ENCODE measurements at regions not wholly inside any gene's neighbourhood (a gene's known extent, or its start where the extent isn't known, plus 50 kb on each side); places are given as distances from the start of the nearest gene placed in this dataset.

DNA sequence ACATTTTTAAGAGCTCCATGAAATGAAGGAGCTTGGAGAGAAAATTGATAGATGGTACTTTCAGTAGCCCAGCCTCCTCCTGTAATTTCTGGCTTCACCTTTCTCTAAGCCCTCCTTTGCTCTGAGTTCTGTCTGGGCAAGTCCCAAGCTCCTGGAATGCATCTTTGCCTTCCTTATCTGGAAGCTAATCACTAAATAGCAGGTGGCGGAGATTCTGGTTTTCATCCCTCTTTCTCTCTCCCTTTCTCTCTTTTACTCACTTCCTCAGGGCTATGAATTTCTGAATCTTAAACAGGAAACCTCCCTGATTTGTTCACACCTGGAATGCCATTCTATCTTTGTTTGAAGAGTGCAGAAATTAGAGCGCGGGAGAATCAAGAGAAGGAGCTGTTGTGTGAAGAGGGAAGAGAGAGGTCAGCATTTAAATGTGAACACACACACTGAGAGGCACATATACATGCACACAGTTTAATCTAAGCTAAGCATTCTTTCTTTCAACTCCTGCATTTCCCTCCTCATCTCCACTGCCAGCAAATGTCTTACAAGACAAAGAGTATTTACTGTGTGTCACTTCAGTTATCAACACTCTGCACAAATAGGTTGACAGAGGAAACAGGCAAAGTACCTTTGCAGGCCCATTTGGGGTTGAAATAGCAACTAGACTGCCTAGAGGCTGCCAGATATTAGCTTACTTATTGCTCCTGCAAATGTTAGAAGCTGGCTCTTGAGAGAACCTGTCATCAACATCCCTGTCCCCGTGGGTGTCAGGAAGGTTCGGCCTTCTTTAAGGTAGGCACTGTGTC lies 199.4 kb upstream of the CAMK1G start:
- TF ChIP-seq POLR2AphosphoS5 (IDR thresholded peaks at IDR 0.05) (no peak), POLR2A (IDR thresholded peaks at IDR 0.05; ENCODE audit: low read depth) (no peak), EP300 (IDR thresholded peaks at IDR 0.05) (no peak)
- TF ChIP-seq, protein P1, sequence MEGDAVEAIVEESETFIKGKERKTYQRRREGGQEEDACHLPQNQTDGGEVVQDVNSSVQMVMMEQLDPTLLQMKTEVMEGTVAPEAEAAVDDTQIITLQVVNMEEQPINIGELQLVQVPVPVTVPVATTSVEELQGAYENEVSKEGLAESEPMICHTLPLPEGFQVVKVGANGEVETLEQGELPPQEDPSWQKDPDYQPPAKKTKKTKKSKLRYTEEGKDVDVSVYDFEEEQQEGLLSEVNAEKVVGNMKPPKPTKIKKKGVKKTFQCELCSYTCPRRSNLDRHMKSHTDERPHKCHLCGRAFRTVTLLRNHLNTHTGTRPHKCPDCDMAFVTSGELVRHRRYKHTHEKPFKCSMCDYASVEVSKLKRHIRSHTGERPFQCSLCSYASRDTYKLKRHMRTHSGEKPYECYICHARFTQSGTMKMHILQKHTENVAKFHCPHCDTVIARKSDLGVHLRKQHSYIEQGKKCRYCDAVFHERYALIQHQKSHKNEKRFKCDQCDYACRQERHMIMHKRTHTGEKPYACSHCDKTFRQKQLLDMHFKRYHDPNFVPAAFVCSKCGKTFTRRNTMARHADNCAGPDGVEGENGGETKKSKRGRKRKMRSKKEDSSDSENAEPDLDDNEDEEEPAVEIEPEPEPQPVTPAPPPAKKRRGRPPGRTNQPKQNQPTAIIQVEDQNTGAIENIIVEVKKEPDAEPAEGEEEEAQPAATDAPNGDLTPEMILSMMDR (IDR thresholded peaks at IDR 0.05): no peak
